ENCODE measurements at regions not wholly inside any gene's neighbourhood (a gene's known extent, or its start where the extent isn't known, plus 50 kb on each side); places are given as distances from the start of the nearest gene placed in this dataset.

DNA sequence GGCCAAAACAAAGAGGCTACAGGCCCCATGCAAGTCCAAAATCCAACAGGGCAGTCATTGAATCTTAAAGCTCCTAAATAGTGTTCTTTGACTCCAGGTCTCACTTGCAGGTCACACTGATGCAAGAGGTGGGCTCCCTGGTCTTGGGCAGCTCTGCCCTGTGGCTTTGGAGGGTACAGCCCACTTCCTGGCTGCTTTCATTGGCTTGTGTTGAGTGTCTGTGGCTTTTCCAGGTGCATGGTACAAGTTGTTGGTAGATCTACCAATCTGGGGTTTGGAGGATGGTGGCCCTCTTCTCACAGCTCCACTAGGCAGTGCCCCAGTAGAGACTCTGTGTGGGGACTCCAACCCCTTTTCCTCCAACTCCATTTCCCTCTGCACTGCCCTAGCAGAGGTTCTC, 115.8 kb upstream of the ALKAL2 start:
- TF ChIP-seq, protein P1, sequence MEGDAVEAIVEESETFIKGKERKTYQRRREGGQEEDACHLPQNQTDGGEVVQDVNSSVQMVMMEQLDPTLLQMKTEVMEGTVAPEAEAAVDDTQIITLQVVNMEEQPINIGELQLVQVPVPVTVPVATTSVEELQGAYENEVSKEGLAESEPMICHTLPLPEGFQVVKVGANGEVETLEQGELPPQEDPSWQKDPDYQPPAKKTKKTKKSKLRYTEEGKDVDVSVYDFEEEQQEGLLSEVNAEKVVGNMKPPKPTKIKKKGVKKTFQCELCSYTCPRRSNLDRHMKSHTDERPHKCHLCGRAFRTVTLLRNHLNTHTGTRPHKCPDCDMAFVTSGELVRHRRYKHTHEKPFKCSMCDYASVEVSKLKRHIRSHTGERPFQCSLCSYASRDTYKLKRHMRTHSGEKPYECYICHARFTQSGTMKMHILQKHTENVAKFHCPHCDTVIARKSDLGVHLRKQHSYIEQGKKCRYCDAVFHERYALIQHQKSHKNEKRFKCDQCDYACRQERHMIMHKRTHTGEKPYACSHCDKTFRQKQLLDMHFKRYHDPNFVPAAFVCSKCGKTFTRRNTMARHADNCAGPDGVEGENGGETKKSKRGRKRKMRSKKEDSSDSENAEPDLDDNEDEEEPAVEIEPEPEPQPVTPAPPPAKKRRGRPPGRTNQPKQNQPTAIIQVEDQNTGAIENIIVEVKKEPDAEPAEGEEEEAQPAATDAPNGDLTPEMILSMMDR (IDR thresholded peaks at IDR 0.05; ENCODE audit: low read depth, low read length) = no peak
- TF ChIP-seq EZH2phosphoT487 (IDR thresholded peaks at IDR 0.05; ENCODE audit: low read depth) = no peak

All from OCI-LY3 (cell line).